ENCODE measurements at regions not wholly inside any gene's neighbourhood (a gene's known extent, or its start where the extent isn't known, plus 50 kb on each side); places are given as distances from the start of the nearest gene placed in this dataset.

- TF ChIP-seq POLR2A (IDR thresholded peaks at IDR 0.05) = no peak
- TF ChIP-seq, protein P1, sequence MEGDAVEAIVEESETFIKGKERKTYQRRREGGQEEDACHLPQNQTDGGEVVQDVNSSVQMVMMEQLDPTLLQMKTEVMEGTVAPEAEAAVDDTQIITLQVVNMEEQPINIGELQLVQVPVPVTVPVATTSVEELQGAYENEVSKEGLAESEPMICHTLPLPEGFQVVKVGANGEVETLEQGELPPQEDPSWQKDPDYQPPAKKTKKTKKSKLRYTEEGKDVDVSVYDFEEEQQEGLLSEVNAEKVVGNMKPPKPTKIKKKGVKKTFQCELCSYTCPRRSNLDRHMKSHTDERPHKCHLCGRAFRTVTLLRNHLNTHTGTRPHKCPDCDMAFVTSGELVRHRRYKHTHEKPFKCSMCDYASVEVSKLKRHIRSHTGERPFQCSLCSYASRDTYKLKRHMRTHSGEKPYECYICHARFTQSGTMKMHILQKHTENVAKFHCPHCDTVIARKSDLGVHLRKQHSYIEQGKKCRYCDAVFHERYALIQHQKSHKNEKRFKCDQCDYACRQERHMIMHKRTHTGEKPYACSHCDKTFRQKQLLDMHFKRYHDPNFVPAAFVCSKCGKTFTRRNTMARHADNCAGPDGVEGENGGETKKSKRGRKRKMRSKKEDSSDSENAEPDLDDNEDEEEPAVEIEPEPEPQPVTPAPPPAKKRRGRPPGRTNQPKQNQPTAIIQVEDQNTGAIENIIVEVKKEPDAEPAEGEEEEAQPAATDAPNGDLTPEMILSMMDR (IDR thresholded peaks at IDR 0.05) = no peak
- no peak for TF ChIP-seq POLR2AphosphoS5 (IDR thresholded peaks at IDR 0.05)
- TF ChIP-seq EP300 (IDR thresholded peaks at IDR 0.05) = no peak
Observed at GRCh38 chr13:29702912-29703351, 107.4 kb upstream of the SLC7A1 start.

All from upper lobe of left lung (tissue), 4 donors.